WTC11 (cell line): ENCODE measurements at regions not wholly inside any gene's neighbourhood (a gene's known extent, or its start where the extent isn't known, plus 50 kb on each side); places are given as distances from the start of the nearest gene placed in this dataset.

Experiments
- ATAC-seq: fragments of 200-7000 bp; cut with Tn5 transposase; 2 replicates; pipeline ENCODE4 v1.10.0; 2021; ENCODE audit warnings: mild to moderate bottlenecking, moderate library complexity
- CTCF ChIA-PET: fragments of 300-600 bp; sonication (Branson Sonifier 250); formaldehyde crosslinking; loops from one replicate; lab custom pipeline; 2021; ENCODE audit warnings: antibody characterized with exemption; lab: Charles Lee
- POLR2A ChIA-PET: fragments of 350-600 bp; sonication (Branson Sonifier 250); formaldehyde crosslinking; loops from one replicate; lab custom pipeline; 2021; ENCODE audit warnings: antibody characterized with exemption; lab: Charles Lee
- DNase-seq: peaks from one replicate; pipeline ENCODE4 v3.0.0; 2021; ENCODE audit warnings: low spot score
- H3K27ac Mint-ChIP-seq: 2 replicates; pipeline ENCODE4 v1.8.0; 2021; ENCODE audit warnings: mixed read lengths
- H3K27me3 Mint-ChIP-seq: 2 replicates; pipeline ENCODE4 v1.8.0; 2021; ENCODE audit warnings: low read depth, mild to moderate bottlenecking, moderate library complexity, mixed read lengths
- H3K36me3 Mint-ChIP-seq: 2 replicates; pipeline ENCODE4 v1.8.0; 2021; ENCODE audit warnings: mixed read lengths
- H3K4me1 Mint-ChIP-seq: 2 replicates; pipeline ENCODE4 v1.8.0; 2022; ENCODE audit warnings: mixed read lengths
- H3K4me3 Mint-ChIP-seq: 2 replicates; pipeline ENCODE4 v1.8.0; 2021; ENCODE audit warnings: mild to moderate bottlenecking, moderate library complexity, mixed read lengths
- H3K9me3 Mint-ChIP-seq: 2 replicates; pipeline ENCODE4 v1.8.0; 2021; ENCODE audit warnings: mixed read lengths
- ERG ChIP-seq: fragments of 250-450 bp; sonication (Bioruptor Pico); IDR thresholded peaks from 2 replicates; pipeline ENCODE4 v1.8.0; 2021; ENCODE audit warnings: mild to moderate bottlenecking
- GTF2I ChIP-seq: fragments of 250-450 bp; sonication (Bioruptor Pico); conservative IDR thresholded peaks from 2 replicates; pipeline ENCODE4 v1.4.0; 2021; ENCODE audit warnings: mild to moderate bottlenecking
- HMGA2 ChIP-seq: fragments of 250-450 bp; sonication (Bioruptor Pico); IDR thresholded peaks from 2 replicates; pipeline ENCODE4 v1.4.0; 2021; ENCODE audit warnings: mild to moderate bottlenecking, moderate library complexity
- JAZF1 ChIP-seq: fragments of 250-450 bp; sonication (Bioruptor Pico); IDR thresholded peaks from 2 replicates; pipeline ENCODE4 v1.9.0; 2021; ENCODE audit warnings: moderate library complexity, mild to moderate bottlenecking, inconsistent platforms
- JUN ChIP-seq: sonication (generic); formaldehyde crosslinking; IDR thresholded peaks from 2 replicates; pipeline ENCODE4 v1.8.0; 2023; ENCODE audit warnings: mild to moderate bottlenecking, missing genetic modification reagents
- MAX ChIP-seq: sonication (generic); formaldehyde crosslinking; IDR thresholded peaks from 2 replicates; pipeline ENCODE4 v1.8.0; 2022; ENCODE audit warnings: mild to moderate bottlenecking, missing genetic modification reagents
- NFATC4 ChIP-seq: fragments of 250-450 bp; sonication (Bioruptor Pico); IDR thresholded peaks from 2 replicates; pipeline ENCODE4 v1.9.0; 2021; ENCODE audit warnings: mild to moderate bottlenecking
- NFE2L1 ChIP-seq: sonication (generic); formaldehyde crosslinking; IDR thresholded peaks from 2 replicates; pipeline ENCODE4 v1.8.1; 2023; ENCODE audit warnings: missing genetic modification reagents
- NFYB ChIP-seq: sonication (generic); formaldehyde crosslinking; conservative IDR thresholded peaks from 2 replicates; pipeline ENCODE4 v1.8.0; 2022; ENCODE audit warnings: low read depth, missing genetic modification reagents
- NR1H2 ChIP-seq: sonication (generic); formaldehyde crosslinking; IDR thresholded peaks from 2 replicates; pipeline ENCODE4 v1.9.0; 2021; ENCODE audit warnings: mild to moderate bottlenecking, moderate library complexity, missing genetic modification reagents
- NR2C2 ChIP-seq: sonication (generic); formaldehyde crosslinking; IDR thresholded peaks from 2 replicates; pipeline ENCODE4 v1.8.0; 2022; ENCODE audit warnings: mild to moderate bottlenecking, missing genetic modification reagents
- TEAD1 ChIP-seq: sonication (generic); formaldehyde crosslinking; IDR thresholded peaks from 2 replicates; pipeline ENCODE4 v1.8.0; 2022; ENCODE audit warnings: mild to moderate bottlenecking, missing genetic modification reagents
- TP53 ChIP-seq: sonication (generic); formaldehyde crosslinking; IDR thresholded peaks from 2 replicates; pipeline ENCODE4 v1.8.1; 2023; ENCODE audit warnings: mild to moderate bottlenecking, missing genetic modification reagents
- ZNF138 ChIP-seq: sonication (generic); formaldehyde crosslinking; conservative IDR thresholded peaks from 2 replicates; pipeline ENCODE4 v1.8.1; 2022; ENCODE audit warnings: mild to moderate bottlenecking, moderate library complexity, missing genetic modification reagents
- ZNF317 ChIP-seq: sonication (generic); formaldehyde crosslinking; IDR thresholded peaks from 2 replicates; pipeline ENCODE4 v1.8.1; 2023; ENCODE audit warnings: low read depth, mild to moderate bottlenecking, moderate library complexity, missing genetic modification reagents, borderline replicate concordance
- ZNF423 ChIP-seq: fragments of 250-450 bp; sonication (Bioruptor Pico); IDR thresholded peaks from 2 replicates; pipeline ENCODE4 v2.1.2; 2022; ENCODE audit warnings: mild to moderate bottlenecking, moderate library complexity
- TF ChIP-seq, protein P1 (sequence below): fragments of 250-450 bp; sonication (Bioruptor Pico); IDR thresholded peaks from 2 replicates; pipeline ENCODE4 v1.9.0; 2021; ENCODE audit warnings: mild to moderate bottlenecking
- TF ChIP-seq, protein P2 (sequence below): sonication (generic); formaldehyde crosslinking; IDR thresholded peaks from 2 replicates; pipeline ENCODE4 v1.8.0; 2023; ENCODE audit warnings: missing genetic modification reagents

DNA sequence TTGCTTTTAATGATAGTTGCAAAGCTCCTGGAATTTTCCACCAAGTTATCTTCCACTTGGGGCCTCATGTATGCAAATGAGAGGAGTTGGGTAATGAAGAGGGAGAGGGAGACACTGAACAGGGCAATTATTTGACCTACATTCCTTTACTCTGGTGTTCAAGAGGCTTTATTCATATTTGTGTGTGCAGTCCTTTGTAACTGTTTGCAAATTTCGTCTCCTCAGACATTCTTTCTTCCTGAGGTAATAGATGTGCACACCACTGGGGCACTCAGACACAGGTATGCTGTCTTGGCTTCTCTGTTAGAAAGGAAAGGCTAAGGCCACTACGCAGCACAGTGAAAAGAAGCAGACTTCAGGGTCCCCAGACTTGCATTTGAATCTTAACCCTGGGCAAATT, 189.7 kb upstream of the IL12A start (continued):
- TF ChIP-seq, protein P1, sequence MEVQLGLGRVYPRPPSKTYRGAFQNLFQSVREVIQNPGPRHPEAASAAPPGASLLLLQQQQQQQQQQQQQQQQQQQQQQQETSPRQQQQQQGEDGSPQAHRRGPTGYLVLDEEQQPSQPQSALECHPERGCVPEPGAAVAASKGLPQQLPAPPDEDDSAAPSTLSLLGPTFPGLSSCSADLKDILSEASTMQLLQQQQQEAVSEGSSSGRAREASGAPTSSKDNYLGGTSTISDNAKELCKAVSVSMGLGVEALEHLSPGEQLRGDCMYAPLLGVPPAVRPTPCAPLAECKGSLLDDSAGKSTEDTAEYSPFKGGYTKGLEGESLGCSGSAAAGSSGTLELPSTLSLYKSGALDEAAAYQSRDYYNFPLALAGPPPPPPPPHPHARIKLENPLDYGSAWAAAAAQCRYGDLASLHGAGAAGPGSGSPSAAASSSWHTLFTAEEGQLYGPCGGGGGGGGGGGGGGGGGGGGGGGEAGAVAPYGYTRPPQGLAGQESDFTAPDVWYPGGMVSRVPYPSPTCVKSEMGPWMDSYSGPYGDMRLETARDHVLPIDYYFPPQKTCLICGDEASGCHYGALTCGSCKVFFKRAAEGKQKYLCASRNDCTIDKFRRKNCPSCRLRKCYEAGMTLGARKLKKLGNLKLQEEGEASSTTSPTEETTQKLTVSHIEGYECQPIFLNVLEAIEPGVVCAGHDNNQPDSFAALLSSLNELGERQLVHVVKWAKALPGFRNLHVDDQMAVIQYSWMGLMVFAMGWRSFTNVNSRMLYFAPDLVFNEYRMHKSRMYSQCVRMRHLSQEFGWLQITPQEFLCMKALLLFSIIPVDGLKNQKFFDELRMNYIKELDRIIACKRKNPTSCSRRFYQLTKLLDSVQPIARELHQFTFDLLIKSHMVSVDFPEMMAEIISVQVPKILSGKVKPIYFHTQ (CRISPR knock-in tag): no peak
- TF ChIP-seq GTF2I (CRISPR knock-in tag) (no peak), NFYB (CRISPR knock-in tag) (no peak), HMGA2 (CRISPR knock-in tag) (no peak), ZNF317 (CRISPR knock-in tag) (no peak), JAZF1 (no peak)

- H3K27ac Mint-ChIP-seq: no peak overlapping the region
Observed at GRCh38 chr3:159800434-159801155, 188.0 kb upstream of the IL12A start.

DNA sequence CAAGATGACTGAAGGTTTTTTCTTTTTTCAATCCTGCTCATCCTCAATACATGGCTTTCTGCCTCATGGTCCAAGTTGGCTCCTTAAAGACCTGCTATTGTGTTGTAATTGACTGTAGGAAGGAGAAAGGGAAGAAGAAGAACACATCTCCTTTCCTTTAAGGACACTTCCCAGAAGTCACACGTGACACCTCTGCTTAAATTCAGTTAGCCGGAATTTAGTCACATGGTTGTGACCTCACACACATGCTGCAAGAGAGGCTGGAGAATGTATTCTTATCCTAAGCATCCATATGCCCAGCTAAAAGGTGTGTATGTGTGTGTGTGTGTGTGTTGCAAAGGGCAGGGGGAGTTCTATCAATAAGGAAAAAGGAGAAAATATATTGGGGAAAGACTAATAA, 185.8 kb upstream of the IL12A start:
- ChIA-PET CTCF (interaction anchor here (4.3 kb wide), 1 partner anchor 37 kb away, joined by 37 read pairs; no protein-coding TSS in a partner anchor), POLR2A (no interaction called here)
- H3K9me3 Mint-ChIP-seq: no peaks in the 10 kb centered on the region

More at GRCh38 chr3:159800434-159801155, 188.0 kb upstream of the IL12A start:
- DNase-seq: no peak
- Mint-ChIP-seq H3K4me3 (no peak overlapping the region), H3K4me1 (peaks cover 14% of the 10 kb centered on the region), H3K36me3 (no peaks in the 10 kb centered on the region), H3K9me3 (no peaks in the 10 kb centered on the region), H3K27me3 (peaks cover 41% of the 10 kb centered on the region)
- ChIA-PET CTCF (interaction anchor here (0.7 kb wide), 1 partner anchor 1074 kb away, joined by 4 read pairs; no protein-coding TSS in a partner anchor), POLR2A (no interaction called here)
- TF ChIP-seq NR2C2 (CRISPR knock-in tag) (no peak), HMGA2 (CRISPR knock-in tag) (0 out of 2 replicates have a peak, but pooled peaks have one; percentile 5)
- no peak for ATAC-seq

GRCh38 chr3:159803459-159803858, 185.2 kb upstream of the IL12A start:
- no peaks in the 10 kb centered on the region for H3K36me3 Mint-ChIP-seq

More for the DNA sequence above, 185.8 kb upstream of the IL12A start:
- ATAC-seq (no peak), DNase-seq (no peak)
- no peak for TF ChIP-seq NFE2L1 (CRISPR knock-in tag)
- Mint-ChIP-seq H3K27ac (no peak overlapping the region), H3K27me3 (peaks cover 41% of the 10 kb centered on the region), H3K4me3 (no peak overlapping the region), H3K36me3 (no peaks in the 10 kb centered on the region), H3K4me1 (peaks cover 14% of the 10 kb centered on the region)

More at GRCh38 chr3:159803459-159803858, 185.2 kb upstream of the IL12A start:
- DNase-seq: no peak
- Mint-ChIP-seq H3K9me3 (no peaks in the 10 kb centered on the region), H3K4me3 (no peak overlapping the region), H3K4me1 (peaks cover 14% of the 10 kb centered on the region), H3K27me3 (peaks cover 41% of the 10 kb centered on the region), H3K27ac (no peak overlapping the region)
- POLR2A ChIA-PET: no interaction called here
- CTCF ChIA-PET: interaction anchor here (2.1 to 4.3 kb wide), 4 partner anchors 15 to 537 kb away, joined by 11 to 37 read pairs (median 28); no protein-coding TSS in a partner anchor
- no peak for ATAC-seq
- TF ChIP-seq, protein P2, sequence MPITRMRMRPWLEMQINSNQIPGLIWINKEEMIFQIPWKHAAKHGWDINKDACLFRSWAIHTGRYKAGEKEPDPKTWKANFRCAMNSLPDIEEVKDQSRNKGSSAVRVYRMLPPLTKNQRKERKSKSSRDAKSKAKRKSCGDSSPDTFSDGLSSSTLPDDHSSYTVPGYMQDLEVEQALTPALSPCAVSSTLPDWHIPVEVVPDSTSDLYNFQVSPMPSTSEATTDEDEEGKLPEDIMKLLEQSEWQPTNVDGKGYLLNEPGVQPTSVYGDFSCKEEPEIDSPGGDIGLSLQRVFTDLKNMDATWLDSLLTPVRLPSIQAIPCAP (CRISPR knock-in tag): no peak
- TF ChIP-seq HMGA2 (CRISPR knock-in tag): no peak
- no peak for TF ChIP-seq NR1H2 (CRISPR knock-in tag)
- TF ChIP-seq MAX (CRISPR knock-in tag): no peak
- no peak for TF ChIP-seq ZNF138 (CRISPR knock-in tag)
- no peak for TF ChIP-seq TEAD1 (CRISPR knock-in tag)
- no peak for TF ChIP-seq JUN (CRISPR knock-in tag)
- TF ChIP-seq TP53: no peak
- TF ChIP-seq ERG (CRISPR knock-in tag): no peak
- no peak for TF ChIP-seq ZNF423 (CRISPR knock-in tag)
- TF ChIP-seq NFATC4 (CRISPR knock-in tag): no peak
- TF ChIP-seq, all 79 proteins: peak for 0
